ENCODE measurements at regions not wholly inside any gene's neighbourhood (a gene's known extent, or its start where the extent isn't known, plus 50 kb on each side); places are given as distances from the start of the nearest gene placed in this dataset.

- TF ChIP-seq ZNF703 (CRISPR knock-in tag; IDR thresholded peaks at IDR 0.05; ENCODE audit: borderline replicate concordance) (no peak), DZIP1 (CRISPR knock-in tag; IDR thresholded peaks at IDR 0.05) (no peak)
Measured at GRCh38 chr11:16591157-16591556, 147.3 kb upstream of the C11orf58 start (continued).

- ATAC-seq = no peak
- H2AFZ ChIP-seq (ENCODE audit: low read length) = no peak overlapping the region
- FAIRE-seq = no peak
- CTCF ChIA-PET (ENCODE audit: low intra/inter-chr PET ratio, low total read pairs) = no interaction called here
- H3K4me3 ChIP-seq (replicated peaks in 1 of 3; ENCODE audit: insufficient read depth in 1 of 3, low read depth in 2 of 3, low read length in 3 of 3) = no peak overlapping the region
- H3K79me2 ChIP-seq (ENCODE audit: insufficient read depth, low read length) = no peaks in the 10 kb centered on the region
- no peaks in the 10 kb centered on the region for H3K4me1 ChIP-seq (ENCODE audit: insufficient read depth, low read length)
- H4K20me1 ChIP-seq (ENCODE audit: insufficient read depth, low read length) = no peaks in the 10 kb centered on the region
- H3K27ac ChIP-seq (ENCODE audit: extremely low read length, insufficient read depth, low read length) = no peak overlapping the region
- no TSS peak for BruUV-seq (replicated peaks)
- no peaks in the 10 kb centered on the region for H3K9me3 ChIP-seq (ENCODE audit: low read length)
- H3K9ac ChIP-seq (ENCODE audit: insufficient read depth, low read depth, low read length) = no peak overlapping the region
- no peaks in the 10 kb centered on the region for H3K36me3 ChIP-seq (replicated peaks in 1 of 2; ENCODE audit: control insufficient read depth in 1 of 2, insufficient read depth in 2 of 2, low read length in 2 of 2)
- no peaks in the 10 kb centered on the region for H3K27me3 ChIP-seq (ENCODE audit: control insufficient read depth in 1 of 2, insufficient read depth in 2 of 2, low read length in 2 of 2)
- POLR2A ChIA-PET = no interaction called here
- intact Hi-C loops (cut with micrococcal nuclease; ENCODE audit: unreplicated experiment) = no loop called here
- in situ Hi-C loops (cut with HindIII; ENCODE audit: extremely low pct_ligation_motif_present, low pct_unique_long_range_greater_than_20kb) = no loop called here
- WGBS (ENCODE audit: low lambda C conversion rate) = 0% methylated on average over 1 of the region's 1 CpG
- H3K4me2 ChIP-seq (ENCODE audit: low read depth, low read length) = no peak overlapping the region
- TF ChIP-seq SMAD3 (CRISPR knock-in tag; IDR thresholded peaks at IDR 0.05) (no peak), MIER3 (CRISPR knock-in tag; IDR thresholded peaks at IDR 0.05; ENCODE audit: borderline replicate concordance) (no peak), NRL (CRISPR knock-in tag; IDR thresholded peaks at IDR 0.05; ENCODE audit: borderline replicate concordance) (no peak), ZNF652 (CRISPR knock-in tag; IDR thresholded peaks at IDR 0.05; ENCODE audit: borderline replicate concordance, low read depth) (no peak), IKZF5 (CRISPR knock-in tag; IDR thresholded peaks at IDR 0.05) (no peak), GABPB1 (CRISPR knock-in tag; IDR thresholded peaks at IDR 0.05) (no peak), HMG20B (CRISPR knock-in tag; conservative IDR thresholded peaks at IDR 0.05) (no peak), CEBPZ (IDR thresholded peaks at IDR 0.05; ENCODE audit: low read length) (no peak), ZNF274 (CRISPR knock-in tag; IDR thresholded peaks at IDR 0.05) (no peak), ZMYM3 (CRISPR knock-in tag; IDR thresholded peaks at IDR 0.05) (no peak), ATF4 (CRISPR knock-in tag; IDR thresholded peaks at IDR 0.05) (no peak), AGO2 (optimal IDR thresholded peaks at IDR 0.05; ENCODE audit: low read depth, low read length) (no peak), ZNF441 (CRISPR knock-in tag; IDR thresholded peaks at IDR 0.05; ENCODE audit: borderline replicate concordance) (no peak), GATAD2A (CRISPR knock-in tag; IDR thresholded peaks at IDR 0.05) (no peak), ZNF792 (CRISPR knock-in tag; IDR thresholded peaks at IDR 0.05) (no peak)
- DNase-seq (ENCODE audit: low spot score) = no peak
Measured at GRCh38 chr11:16587670-16588069, 150.8 kb upstream of the C11orf58 start.
